AG04449 (cell line): ENCODE measurements at regions not wholly inside any gene's neighbourhood (a gene's known extent, or its start where the extent isn't known, plus 50 kb on each side); places are given as distances from the start of the nearest gene placed in this dataset.

Experiments used
- CTCF ChIA-PET: fragments of 350-600 bp; formaldehyde crosslinking; extraction: SDS; loops from one replicate; lab custom pipeline; 2021; ENCODE audit warnings: antibody characterized with exemption; lab: Yijun Ruan, JAX
- POLR2A ChIA-PET: fragments of 400-600, 350-600 bp; formaldehyde crosslinking; extraction: SDS; loops from one replicate; lab custom pipeline; 2020; ENCODE audit warnings: antibody characterized with exemption, inconsistent platforms; lab: Yijun Ruan, JAX
- DNase-seq: peaks from one replicate; pipeline ENCODE4 v3.0.0-alpha.2; 2010; ENCODE audit warnings: low read depth, low spot score
- H3K4me3 ChIP-seq: 2 replicates; pipeline ENCODE4 v1.5.1; 2011; ENCODE audit warnings: low read depth, mild to moderate bottlenecking, control low read depth, low read length
- TF ChIP-seq, protein P1 (sequence below): IDR thresholded peaks from one replicate; pipeline ENCODE4 v1.5.1; 2011; ENCODE audit warnings: mild to moderate bottlenecking, moderate library complexity, low read length, control low read depth, inconsistent platforms; ENCODE audit not compliant: insufficient read depth; ENCODE audit errors: missing control alignments

GRCh38 chr12:24441458-24441857, 492.0 kb upstream of the SOX5 start:
- ChIA-PET POLR2A (no interaction called here), CTCF (no interaction called here)
- no peak for DNase-seq
- H3K4me3 ChIP-seq: no peak overlapping the region
- TF ChIP-seq, protein P1, sequence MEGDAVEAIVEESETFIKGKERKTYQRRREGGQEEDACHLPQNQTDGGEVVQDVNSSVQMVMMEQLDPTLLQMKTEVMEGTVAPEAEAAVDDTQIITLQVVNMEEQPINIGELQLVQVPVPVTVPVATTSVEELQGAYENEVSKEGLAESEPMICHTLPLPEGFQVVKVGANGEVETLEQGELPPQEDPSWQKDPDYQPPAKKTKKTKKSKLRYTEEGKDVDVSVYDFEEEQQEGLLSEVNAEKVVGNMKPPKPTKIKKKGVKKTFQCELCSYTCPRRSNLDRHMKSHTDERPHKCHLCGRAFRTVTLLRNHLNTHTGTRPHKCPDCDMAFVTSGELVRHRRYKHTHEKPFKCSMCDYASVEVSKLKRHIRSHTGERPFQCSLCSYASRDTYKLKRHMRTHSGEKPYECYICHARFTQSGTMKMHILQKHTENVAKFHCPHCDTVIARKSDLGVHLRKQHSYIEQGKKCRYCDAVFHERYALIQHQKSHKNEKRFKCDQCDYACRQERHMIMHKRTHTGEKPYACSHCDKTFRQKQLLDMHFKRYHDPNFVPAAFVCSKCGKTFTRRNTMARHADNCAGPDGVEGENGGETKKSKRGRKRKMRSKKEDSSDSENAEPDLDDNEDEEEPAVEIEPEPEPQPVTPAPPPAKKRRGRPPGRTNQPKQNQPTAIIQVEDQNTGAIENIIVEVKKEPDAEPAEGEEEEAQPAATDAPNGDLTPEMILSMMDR: no peak

GRCh38 chr12:24436667-24437066, 487.2 kb upstream of the SOX5 start:
- no peak overlapping the region for H3K4me3 ChIP-seq
- ChIA-PET CTCF (no interaction called here), POLR2A (no interaction called here)
- no peak for DNase-seq
- TF ChIP-seq, protein P1: no peak

DNA sequence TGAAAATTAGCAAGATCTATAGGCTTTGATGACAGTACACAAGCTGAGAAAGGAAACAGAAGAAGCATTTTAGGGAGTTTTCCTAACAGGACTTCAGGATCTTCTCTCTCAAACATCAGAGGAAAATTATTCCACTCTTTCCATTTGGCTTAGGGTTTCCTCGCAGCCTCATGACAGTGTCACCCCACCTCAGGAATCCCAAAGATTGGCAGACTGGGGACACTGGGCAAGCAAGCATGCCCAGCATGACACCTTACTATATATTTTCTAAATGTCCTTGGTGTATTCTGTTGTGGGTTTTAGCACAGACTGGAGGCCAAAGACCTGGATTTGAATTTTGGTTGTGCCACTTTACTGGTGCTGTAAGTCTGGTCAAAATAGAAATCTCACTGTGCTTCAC, 482.4 kb upstream of the SOX5 start:
- CTCF ChIA-PET: no interaction called here
- POLR2A ChIA-PET: no interaction called here

GRCh38 chr12:24427776-24428175, 478.3 kb upstream of the SOX5 start:
- H3K4me3 ChIP-seq: no peak overlapping the region
- DNase-seq: no peak
- ChIA-PET POLR2A (no interaction called here), CTCF (no interaction called here)
- TF ChIP-seq, protein P1: no peak

More for the DNA sequence above, 482.4 kb upstream of the SOX5 start:
- TF ChIP-seq, protein P1: no peak
- no peak for DNase-seq
- H3K4me3 ChIP-seq: no peak overlapping the region

DNA sequence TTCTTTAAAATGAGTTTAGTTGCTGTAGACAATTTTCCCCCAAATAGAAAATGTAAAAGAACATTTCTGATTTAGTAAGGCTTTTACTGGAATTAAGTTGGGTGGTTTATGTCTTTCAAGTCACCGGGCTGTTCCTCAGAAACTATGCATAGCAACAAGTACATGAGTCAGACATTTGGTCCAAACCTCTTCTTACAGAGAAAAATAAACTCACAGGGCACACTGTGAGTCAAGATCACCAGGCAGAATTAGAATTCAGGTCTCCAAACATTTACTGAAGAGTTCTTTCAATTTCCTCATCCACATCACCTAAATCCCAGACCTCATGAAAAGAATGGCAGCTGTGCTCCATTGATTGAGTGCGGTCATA, 476.1 kb upstream of the SOX5 start:
- H3K4me3 ChIP-seq: no peak overlapping the region
- TF ChIP-seq, protein P1: no peak
- DNase-seq: no peak
- ChIA-PET POLR2A (no interaction called here), CTCF (no interaction called here)

DNA sequence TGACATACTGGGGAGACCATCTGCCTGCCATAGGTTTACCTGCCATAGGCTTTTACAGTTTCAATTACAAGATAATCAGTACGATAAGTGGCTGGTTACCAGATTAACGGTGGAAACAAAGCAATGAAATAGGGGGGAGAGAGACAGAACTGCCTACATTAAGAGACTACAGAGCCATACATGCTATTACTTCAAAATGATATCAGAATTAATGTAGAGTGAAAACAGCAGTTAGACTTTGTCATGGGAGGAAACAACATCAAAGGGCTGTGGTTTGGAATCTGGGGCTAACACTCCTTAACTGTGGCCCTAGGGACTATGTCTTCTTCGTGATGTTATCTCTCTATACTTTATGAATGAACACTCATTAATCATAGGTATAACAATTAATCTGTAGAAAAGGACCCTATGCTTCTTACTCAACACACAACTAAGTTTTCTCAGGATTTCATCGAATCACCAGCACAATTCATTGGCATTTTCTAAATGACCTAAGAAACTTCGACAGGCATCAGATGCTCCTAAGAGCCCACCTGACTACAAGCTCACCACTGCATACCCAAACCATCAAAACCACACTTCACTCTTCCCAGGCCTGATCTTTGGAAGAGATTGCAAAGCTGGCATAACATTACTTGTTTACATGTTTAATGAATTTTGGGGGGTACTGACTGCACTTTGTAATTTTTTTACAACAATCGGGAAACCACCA, 475.6 kb upstream of the SOX5 start:
- no peak for DNase-seq
- TF ChIP-seq, protein P1: no peak
- ChIA-PET POLR2A (no interaction called here), CTCF (no interaction called here)
- H3K4me3 ChIP-seq: no peak overlapping the region
